GM12878 (cell line): ENCODE measurements at regions not wholly inside any gene's neighbourhood (a gene's known extent, or its start where the extent isn't known, plus 50 kb on each side); places are given as distances from the start of the nearest gene placed in this dataset.

Experiments
- ATAC-seq: fragments of 200-7000 bp; cut with Tn5 transposase; 3 replicates; pipeline ENCODE4 v1.9.1; 2020; ENCODE audit warnings: mild to moderate bottlenecking, moderate library complexity
- BruUV-seq: library from RNA; stranded (reverse); fragments of 400-500 nt; replicated peaks from 2 replicates; lab custom pipeline; 2021; lab: Mats Ljungman, UMichigan
- CTCF ChIA-PET: fragments of 300-600 bp; sonication (Branson Sonifier 250); formaldehyde crosslinking; extraction: SDS; loops from one replicate; lab custom pipeline; 2021; ENCODE audit warnings: inconsistent platforms; lab: Yijun Ruan, JAX
- POLR2A ChIA-PET: fragments of 350-600 bp; formaldehyde crosslinking; extraction: SDS; loops from one replicate; lab custom pipeline; 2021; ENCODE audit warnings: inconsistent platforms; lab: Charles Lee
- RAD21 ChIA-PET: fragments of 300-600 bp; sonication (Branson Sonifier 250); formaldehyde crosslinking; loops from one replicate; lab custom pipeline; 2023; ENCODE audit warnings: antibody characterized with exemption; ENCODE audit not compliant: unreplicated experiment; lab: Charles Lee
- SMC1A ChIA-PET: fragments of 300-600 bp; sonication (Branson Sonifier 250); formaldehyde crosslinking; loops from one replicate; lab custom pipeline; 2023; ENCODE audit not compliant: unreplicated experiment, uncharacterized antibody; lab: Charles Lee
- DNase-seq: peaks from one replicate; pipeline ENCODE4 v3.0.0-alpha.2; 2011; ENCODE audit warnings: low read depth, low spot score
- FAIRE-seq: peaks from 3 replicates; lab custom pipeline; 2011; peaks lifted over from hg19 to GRCh38; lab: Jason Lieb, UNC
- H2AFZ ChIP-seq: 2 replicates; pipeline ENCODE4 v1.6.0; 2011; ENCODE audit warnings: low read depth, low read length, control low read depth; ENCODE audit not compliant: control insufficient read depth
- H3K27ac ChIP-seq: 2 replicates; pipeline ENCODE4 v1.5.1; 2011; ENCODE audit warnings: control low read depth; ENCODE audit not compliant: control insufficient read depth, insufficient read depth
- H3K27me3 ChIP-seq, 2 experiments: replicated peaks in 1 of 2; 2 replicates each; pipeline versions ENCODE4 v1.6.0 to v1.6.1; 2011; ENCODE audit warnings: low read length in 1 of 2; ENCODE audit not compliant: control insufficient read depth in 2 of 2, insufficient read depth in 2 of 2
- H3K36me3 ChIP-seq, 2 experiments: 2 replicates each; pipeline ENCODE4 v1.5.1; 2011; ENCODE audit warnings: low read length in 1 of 2; ENCODE audit not compliant: control insufficient read depth in 2 of 2, insufficient read depth in 2 of 2
- H3K4me1 ChIP-seq: 2 replicates; pipeline ENCODE4 v1.6.1; 2011; ENCODE audit warnings: mild to moderate bottlenecking, low read length, moderate library complexity, mixed read lengths; ENCODE audit not compliant: control insufficient read depth, insufficient read depth
- H3K4me2 ChIP-seq: 2 replicates; pipeline ENCODE4 v1.6.0; 2011; ENCODE audit warnings: control low read depth; ENCODE audit not compliant: control insufficient read depth, insufficient read depth
- H3K4me3 ChIP-seq: fragments of 200-600 bp; sonication (generic); 2 replicates; pipeline ENCODE4 v1.5.1; 2016
- H3K79me2 ChIP-seq: 2 replicates; pipeline ENCODE4 v1.6.0; 2011; ENCODE audit warnings: low read length; ENCODE audit not compliant: control insufficient read depth, insufficient read depth
- H3K9ac ChIP-seq: 2 replicates; pipeline ENCODE4 v1.8.0; 2011; ENCODE audit warnings: low read length, control low read depth, mixed read lengths; ENCODE audit not compliant: control insufficient read depth, insufficient read depth
- H3K9me3 ChIP-seq: replicated peaks from 3 replicates; pipeline ENCODE4 v1.5.1; 2011; ENCODE audit warnings: mild to moderate bottlenecking, low read length; ENCODE audit not compliant: control insufficient read depth, insufficient read depth
- H4K20me1 ChIP-seq: 2 replicates; pipeline ENCODE4 v1.6.0; 2011; ENCODE audit not compliant: control insufficient read depth, insufficient read depth
- ATF7 ChIP-seq: fragments of 450-650 bp; IDR thresholded peaks from 2 replicates; pipeline ENCODE4 v1.6.1; 2016; ENCODE audit warnings: low read depth, mild to moderate bottlenecking
- GABPA ChIP-seq: IDR thresholded peaks from 2 replicates; pipeline ENCODE4 v1.6.1; 2014; ENCODE audit warnings: antibody characterized with exemption, low read depth, mild to moderate bottlenecking, inconsistent platforms
- HCFC1 ChIP-seq: fragments of 150-350 bp; IDR thresholded peaks from 2 replicates; pipeline ENCODE4 v1.6.1; 2014; ENCODE audit warnings: low read length
- HSF1 ChIP-seq: fragments of 150-350 bp; IDR thresholded peaks from 2 replicates; pipeline ENCODE4 v1.6.1; 2014; ENCODE audit warnings: mild to moderate bottlenecking, low read depth, low read length
- IRF4 ChIP-seq: IDR thresholded peaks from 2 replicates; pipeline ENCODE4 v1.6.1; 2011; ENCODE audit warnings: low read depth, low read length
- MAX ChIP-seq: IDR thresholded peaks from 2 replicates; pipeline ENCODE4 v1.6.1; 2012; ENCODE audit warnings: low read depth, low read length, improper control_type of control experiment
- NFYB ChIP-seq: IDR thresholded peaks from 2 replicates; pipeline ENCODE4 v1.6.1; 2011; ENCODE audit warnings: low read depth, mild to moderate bottlenecking, low read length, improper control_type of control experiment, moderate library complexity; ENCODE audit not compliant: insufficient read depth
- PAX8 ChIP-seq: fragments of 450-650 bp; IDR thresholded peaks from 2 replicates; pipeline ENCODE4 v1.6.1; 2017; ENCODE audit warnings: mild to moderate bottlenecking, moderate library complexity
- SMAD5 ChIP-seq: IDR thresholded peaks from 2 replicates; pipeline ENCODE4 v1.6.1; 2016; ENCODE audit warnings: antibody characterized with exemption, low read depth
- TCF7 ChIP-seq: IDR thresholded peaks from 2 replicates; pipeline ENCODE4 v1.6.1; 2014; ENCODE audit warnings: antibody characterized with exemption, borderline replicate concordance
- ZNF24 ChIP-seq: fragments of 450-650 bp; IDR thresholded peaks from 2 replicates; pipeline ENCODE4 v1.6.1; 2017; ENCODE audit warnings: antibody characterized with exemption, mild to moderate bottlenecking
- WGBS: methylation state at CpG from one replicate; pipeline ENCODE4 v1.1.6; 2016; ENCODE audit warnings: low lambda C conversion rate; ENCODE audit not compliant: insufficient replicate concordance, insufficient coverage; ENCODE audit errors: missing lambda C conversion rate; 5-methylcytosine and 5-hydroxymethylcytosine counted together
- in situ Hi-C: fragments of 300-500 bp; cut with MboI; formaldehyde crosslinking; loops from 9 replicates; pipeline ENCODE4 v1.14.3; 2018; ENCODE audit warnings: mixed read lengths
- intact Hi-C: fragments of 100-400 bp; cut with micrococcal nuclease; formaldehyde crosslinking; loops from one replicate; pipeline ENCODE4 v1.14.2; 2022; ENCODE audit not compliant: unreplicated experiment

DNA sequence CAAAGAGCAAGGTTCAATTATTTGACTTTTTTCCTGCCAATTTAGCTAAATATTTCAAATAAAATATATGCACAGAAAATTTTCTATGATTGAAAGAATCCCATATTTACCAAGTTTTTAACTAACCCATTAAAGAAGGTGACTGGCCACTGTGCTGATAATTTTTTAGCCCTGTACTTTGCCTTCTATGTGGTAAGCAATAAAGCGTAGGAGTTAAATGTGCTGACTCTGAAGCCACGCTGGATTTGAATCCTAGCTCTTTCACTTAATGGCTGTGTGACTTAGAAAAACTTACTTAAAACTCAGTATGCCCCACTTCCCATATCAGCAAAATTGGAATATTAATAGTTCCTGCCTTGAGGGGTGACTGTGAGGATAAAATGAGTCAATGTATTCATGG, 82.1 kb downstream of the NEUROD6 start:
- Histone ChIP-seq H3K4me1 (no peaks in the 10 kb centered on the region), H3K9ac (no peak overlapping the region), H4K20me1 (no peaks in the 10 kb centered on the region), H3K4me3 (no peak overlapping the region), H3K79me2 (no peaks in the 10 kb centered on the region), H3K9me3 (no peaks in the 10 kb centered on the region), H2AFZ (no peak overlapping the region), H3K4me2 (no peak overlapping the region), H3K36me3 (no peaks in the 10 kb centered on the region), H3K27ac (no peak overlapping the region), H3K27me3 (no peaks in the 10 kb centered on the region)
- WGBS, result 11% methylated on average over 2 of the region's 2 CpGs
- ChIA-PET POLR2A (interaction anchor here (0.6 kb wide), 1 partner anchor 22 kb away, joined by 7 read pairs; no protein-coding TSS in a partner anchor), RAD21 (no interaction called here), CTCF (no interaction called here), SMC1A (no interaction called here)
- FAIRE-seq (no peak), ATAC-seq (no peak), DNase-seq (no peak)
- BruUV-seq, result no TSS peak
- intact Hi-C loops, result no loop called here
- in situ Hi-C loops, result no loop called here
- TF ChIP-seq PAX8, result no peak
- TF ChIP-seq ATF7, result no peak
- no peak for TF ChIP-seq ZNF24
- no peak for TF ChIP-seq HCFC1
- TF ChIP-seq GABPA, result no peak
- no peak for TF ChIP-seq NFYB
- no peak for TF ChIP-seq SMAD5
- no peak for TF ChIP-seq IRF4
- no peak for TF ChIP-seq TCF7
- no peak for TF ChIP-seq HSF1
- TF ChIP-seq MAX, result no peak
